Ishikawa (cell line): ENCODE measurements at regions not wholly inside any gene's neighbourhood (a gene's known extent, or its start where the extent isn't known, plus 50 kb on each side); places are given as distances from the start of the nearest gene placed in this dataset.
A peak's percentile ranks its signal among the peaks of the same experiment; 100 is the strongest.

ENCODE experiments used
- CEBPB ChIP-seq: IDR thresholded peaks from 2 replicates; pipeline ENCODE4 v1.6.1; 2012
- CREB1 ChIP-seq: IDR thresholded peaks from 2 replicates; pipeline ENCODE4 v1.6.1; 2012; ENCODE audit warnings: low read depth
- EGR1 ChIP-seq: IDR thresholded peaks from 2 replicates; pipeline ENCODE4 v1.6.1; 2012
- EP300 ChIP-seq: IDR thresholded peaks from 2 replicates; pipeline ENCODE4 v1.6.1; 2012; ENCODE audit warnings: borderline replicate concordance
- FOXM1 ChIP-seq: IDR thresholded peaks from 2 replicates; pipeline ENCODE4 v1.6.1; 2012; ENCODE audit warnings: low read depth, borderline replicate concordance
- NFIC ChIP-seq: IDR thresholded peaks from 2 replicates; pipeline ENCODE4 v1.6.1; 2012
- RAD21 ChIP-seq: IDR thresholded peaks from 2 replicates; pipeline ENCODE4 v1.6.1; 2012; ENCODE audit warnings: low read depth
- TAF1 ChIP-seq: IDR thresholded peaks from 2 replicates; pipeline ENCODE4 v1.6.1; 2012; ENCODE audit warnings: low read depth, mild to moderate bottlenecking
- TCF12 ChIP-seq: IDR thresholded peaks from 2 replicates; pipeline ENCODE4 v1.6.1; 2012; ENCODE audit warnings: low read depth
- TEAD4 ChIP-seq: IDR thresholded peaks from 2 replicates; pipeline ENCODE4 v1.6.1; 2012
- YY1 ChIP-seq: IDR thresholded peaks from 2 replicates; pipeline ENCODE4 v1.6.1; 2012; ENCODE audit warnings: low read depth
- ZBTB7A ChIP-seq: IDR thresholded peaks from 2 replicates; pipeline ENCODE4 v1.6.1; 2012; ENCODE audit warnings: low read depth
- TF ChIP-seq, protein P1 (sequence below): IDR thresholded peaks from 2 replicates; pipeline ENCODE4 v1.6.1; 2012
- TF ChIP-seq, protein P2 (sequence below): IDR thresholded peaks from 2 replicates; pipeline ENCODE4 v1.6.1; 2012; ENCODE audit warnings: low read depth, mild to moderate bottlenecking
- TF ChIP-seq, protein P3 (sequence below): IDR thresholded peaks from 2 replicates; pipeline ENCODE4 v1.6.1; 2012

DNA sequence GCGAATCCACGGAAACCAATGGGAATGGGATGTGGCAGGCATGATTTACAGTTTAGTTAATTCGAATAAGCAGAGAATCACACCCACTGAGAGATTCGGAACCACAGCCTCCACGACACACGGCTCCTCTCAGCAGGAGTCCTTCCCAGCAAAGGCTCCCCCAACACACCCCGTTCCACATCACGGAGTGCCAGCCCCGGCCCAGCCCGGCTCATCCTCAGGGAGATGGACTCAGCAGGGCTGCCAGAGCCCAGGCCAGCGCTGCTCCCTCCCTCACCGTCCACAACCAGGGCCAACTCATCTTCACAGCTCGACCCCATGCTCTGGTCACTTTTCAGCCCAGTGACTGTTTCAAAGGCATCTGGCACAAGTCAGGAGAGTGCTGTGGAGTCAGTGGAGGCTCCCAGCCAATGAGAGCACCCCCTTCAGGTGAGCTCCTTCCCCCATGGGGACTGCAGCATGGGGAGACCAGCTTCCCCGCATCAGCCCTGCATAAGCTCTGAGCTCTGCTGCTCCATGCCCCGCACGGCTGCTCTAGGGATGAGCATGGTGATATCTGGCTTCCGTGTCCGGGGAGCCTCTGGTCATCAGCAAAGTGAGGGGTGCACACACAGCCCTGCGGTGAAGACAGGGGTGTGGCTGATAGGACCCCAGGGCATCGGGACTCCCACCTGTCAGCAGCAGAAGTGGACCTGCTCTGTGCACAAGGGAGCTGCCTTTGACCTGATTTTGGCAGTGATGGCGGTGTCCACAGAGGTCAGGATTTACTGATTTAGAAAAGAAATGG lies 238.8 kb upstream of the SFSWAP start:
- TF ChIP-seq TEAD4, result no peak
- no peak for TF ChIP-seq TAF1
- TF ChIP-seq ZBTB7A, result no peak
- TF ChIP-seq YY1, result no peak
- TF ChIP-seq CREB1, result no peak
- no peak for TF ChIP-seq TCF12
- TF ChIP-seq FOXM1, result no peak
- TF ChIP-seq, protein P1, sequence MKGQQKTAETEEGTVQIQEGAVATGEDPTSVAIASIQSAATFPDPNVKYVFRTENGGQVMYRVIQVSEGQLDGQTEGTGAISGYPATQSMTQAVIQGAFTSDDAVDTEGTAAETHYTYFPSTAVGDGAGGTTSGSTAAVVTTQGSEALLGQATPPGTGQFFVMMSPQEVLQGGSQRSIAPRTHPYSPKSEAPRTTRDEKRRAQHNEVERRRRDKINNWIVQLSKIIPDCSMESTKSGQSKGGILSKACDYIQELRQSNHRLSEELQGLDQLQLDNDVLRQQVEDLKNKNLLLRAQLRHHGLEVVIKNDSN, result no peak
- no peak for TF ChIP-seq RAD21
- TF ChIP-seq, protein P2, sequence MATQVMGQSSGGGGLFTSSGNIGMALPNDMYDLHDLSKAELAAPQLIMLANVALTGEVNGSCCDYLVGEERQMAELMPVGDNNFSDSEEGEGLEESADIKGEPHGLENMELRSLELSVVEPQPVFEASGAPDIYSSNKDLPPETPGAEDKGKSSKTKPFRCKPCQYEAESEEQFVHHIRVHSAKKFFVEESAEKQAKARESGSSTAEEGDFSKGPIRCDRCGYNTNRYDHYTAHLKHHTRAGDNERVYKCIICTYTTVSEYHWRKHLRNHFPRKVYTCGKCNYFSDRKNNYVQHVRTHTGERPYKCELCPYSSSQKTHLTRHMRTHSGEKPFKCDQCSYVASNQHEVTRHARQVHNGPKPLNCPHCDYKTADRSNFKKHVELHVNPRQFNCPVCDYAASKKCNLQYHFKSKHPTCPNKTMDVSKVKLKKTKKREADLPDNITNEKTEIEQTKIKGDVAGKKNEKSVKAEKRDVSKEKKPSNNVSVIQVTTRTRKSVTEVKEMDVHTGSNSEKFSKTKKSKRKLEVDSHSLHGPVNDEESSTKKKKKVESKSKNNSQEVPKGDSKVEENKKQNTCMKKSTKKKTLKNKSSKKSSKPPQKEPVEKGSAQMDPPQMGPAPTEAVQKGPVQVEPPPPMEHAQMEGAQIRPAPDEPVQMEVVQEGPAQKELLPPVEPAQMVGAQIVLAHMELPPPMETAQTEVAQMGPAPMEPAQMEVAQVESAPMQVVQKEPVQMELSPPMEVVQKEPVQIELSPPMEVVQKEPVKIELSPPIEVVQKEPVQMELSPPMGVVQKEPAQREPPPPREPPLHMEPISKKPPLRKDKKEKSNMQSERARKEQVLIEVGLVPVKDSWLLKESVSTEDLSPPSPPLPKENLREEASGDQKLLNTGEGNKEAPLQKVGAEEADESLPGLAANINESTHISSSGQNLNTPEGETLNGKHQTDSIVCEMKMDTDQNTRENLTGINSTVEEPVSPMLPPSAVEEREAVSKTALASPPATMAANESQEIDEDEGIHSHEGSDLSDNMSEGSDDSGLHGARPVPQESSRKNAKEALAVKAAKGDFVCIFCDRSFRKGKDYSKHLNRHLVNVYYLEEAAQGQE, result no peak
- TF ChIP-seq EP300, result no peak
- TF ChIP-seq NFIC, result no peak
- TF ChIP-seq, protein P3, sequence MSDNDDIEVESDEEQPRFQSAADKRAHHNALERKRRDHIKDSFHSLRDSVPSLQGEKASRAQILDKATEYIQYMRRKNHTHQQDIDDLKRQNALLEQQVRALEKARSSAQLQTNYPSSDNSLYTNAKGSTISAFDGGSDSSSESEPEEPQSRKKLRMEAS, result no peak
- no peak for TF ChIP-seq CEBPB
- TF ChIP-seq EGR1, result no peak

DNA sequence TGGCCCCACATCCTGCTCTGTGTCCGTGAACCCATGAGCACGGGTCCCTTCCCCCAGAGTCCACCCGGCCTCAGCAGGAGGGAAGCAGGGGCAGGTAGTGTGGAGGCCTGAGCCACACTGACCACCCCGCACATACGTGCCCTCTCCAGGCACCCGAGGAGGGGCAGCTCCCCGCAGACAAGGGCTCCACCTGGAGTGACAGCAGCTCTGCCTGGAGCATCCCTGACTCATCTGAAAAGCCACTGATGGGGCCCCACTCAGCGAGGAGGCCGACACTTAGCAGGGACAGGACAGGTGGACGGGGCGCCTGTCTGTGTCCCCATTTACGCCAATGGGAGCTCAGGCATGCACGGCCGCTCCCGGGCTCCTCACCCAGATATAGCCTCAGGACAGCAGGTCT lies 237.6 kb upstream of the SFSWAP start:
- TF ChIP-seq EGR1, result no peak
- TF ChIP-seq, protein P3, result no peak
- no peak for TF ChIP-seq YY1
- no peak for TF ChIP-seq FOXM1
- TF ChIP-seq CEBPB, result no peak
- no peak for TF ChIP-seq EP300
- TF ChIP-seq, protein P1, result no peak
- TF ChIP-seq, protein P2, result no peak
- TF ChIP-seq CREB1, result no peak
- no peak for TF ChIP-seq NFIC
- no peak for TF ChIP-seq TAF1
- TF ChIP-seq TCF12, result no peak
- no peak for TF ChIP-seq TEAD4
- no peak for TF ChIP-seq ZBTB7A
- TF ChIP-seq RAD21, result no peak

DNA sequence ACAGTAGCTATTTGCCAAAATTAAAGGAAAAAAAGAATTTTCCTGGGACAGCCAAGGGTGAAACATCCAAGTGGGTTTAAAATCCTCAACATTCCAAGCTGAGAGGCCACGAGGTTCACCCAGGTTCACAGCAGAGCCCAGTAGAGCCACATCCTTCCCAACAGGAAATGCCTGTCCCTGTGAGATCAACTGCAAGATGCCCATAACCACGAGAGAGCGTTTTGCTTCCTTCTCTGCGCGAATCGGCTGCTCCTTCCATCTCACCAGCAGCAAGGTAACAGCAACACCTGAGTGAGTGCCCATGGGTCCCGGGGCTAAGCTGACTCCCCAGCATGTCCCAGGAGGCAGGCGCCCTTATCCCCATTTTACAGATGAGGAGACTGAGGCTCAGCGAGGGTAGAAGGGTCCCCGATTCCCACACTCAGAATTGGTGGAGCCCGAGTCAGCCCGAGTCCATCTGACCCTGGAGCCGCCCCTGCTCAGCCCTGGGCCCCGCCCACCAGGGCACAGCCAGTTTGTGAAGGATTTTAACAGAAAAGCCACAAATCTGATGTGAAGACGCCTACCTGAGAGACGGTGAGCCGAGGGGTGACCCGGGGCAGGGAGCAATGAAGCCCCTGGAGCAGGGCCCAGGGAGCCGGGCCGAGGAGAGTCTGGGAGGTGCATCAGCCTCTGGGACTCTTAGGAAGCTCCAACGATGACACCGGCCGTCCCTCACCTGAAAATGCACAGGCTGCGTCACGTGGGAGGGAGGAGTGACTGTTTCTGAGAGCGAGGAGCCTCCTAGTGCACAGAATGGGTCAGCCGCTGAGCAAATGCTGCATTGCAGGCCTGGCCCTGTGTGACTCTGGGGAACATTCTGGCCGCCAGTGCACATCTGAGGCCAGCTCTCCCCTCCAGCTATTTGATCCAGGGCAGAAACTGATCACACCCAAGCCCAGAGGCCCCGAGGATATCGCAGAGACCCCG lies 236.9 kb upstream of the SFSWAP start:
- TF ChIP-seq TCF12, result no peak
- TF ChIP-seq, protein P1, result peak; percentile 12; the same call in 1 of the 2 replicates

DNA sequence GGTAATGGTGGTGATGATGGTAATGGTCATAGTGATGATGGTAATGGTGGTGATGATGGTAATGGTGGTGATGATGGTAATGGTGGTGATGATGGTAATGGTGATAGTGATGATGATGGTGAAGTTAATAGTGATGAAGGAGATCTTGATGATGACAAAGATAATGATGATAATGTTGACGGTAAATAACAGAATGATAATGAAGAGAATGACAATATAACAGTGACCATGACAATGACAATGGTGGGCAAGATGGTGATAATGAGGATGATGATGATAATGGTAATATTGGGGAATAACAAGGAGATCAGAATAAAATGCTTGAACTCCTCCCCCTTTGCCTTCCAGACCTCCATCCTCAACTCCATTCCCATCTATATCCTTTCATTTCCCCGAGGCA lies 233.3 kb upstream of the SFSWAP start:
- TF ChIP-seq EGR1, result no peak
- TF ChIP-seq RAD21, result no peak
- no peak for TF ChIP-seq TAF1
- no peak for TF ChIP-seq NFIC
- TF ChIP-seq CREB1, result no peak
- no peak for TF ChIP-seq TCF12
- TF ChIP-seq TEAD4, result no peak
- TF ChIP-seq, protein P1, result no peak
- TF ChIP-seq, protein P3, result no peak
- TF ChIP-seq, protein P2, result no peak
